K562 (cell line): ENCODE measurements at regions not wholly inside any gene's neighbourhood (a gene's known extent, or its start where the extent isn't known, plus 50 kb on each side); places are given as distances from the start of the nearest gene placed in this dataset.

Source experiments
- ATAC-seq: fragments of 200-7000 bp; cut with Tn5 transposase; 3 replicates; pipeline ENCODE4 v1.9.1; 2020; ENCODE audit warnings: moderate library complexity
- BruUV-seq: library from RNA; stranded (reverse); fragments of 400-500 nt; replicated peaks from 2 replicates; lab custom pipeline; 2021; lab: Mats Ljungman, UMichigan
- CTCF ChIA-PET: fragments of 300-600 bp; formaldehyde crosslinking; extraction: SDS; loops from one replicate; lab custom pipeline; 2021; ENCODE audit warnings: low intra/inter-chr PET ratio; lab: Yijun Ruan, JAX
- POLR2A ChIA-PET: fragments of 300-600, 350-650 bp; sonication (Branson Sonifier 250); formaldehyde crosslinking; extraction: SDS; loops from one replicate; lab custom pipeline; 2021; ENCODE audit warnings: antibody characterized with exemption, inconsistent platforms; lab: Yijun Ruan, JAX
- DNase-seq, 4 experiments: peaks; one replicate each; pipeline versions ENCODE4 v3.0.0 to v3.0.0-alpha.2; 2011 to 2018; ENCODE audit warnings: low spot score in 3 of 4, mixed read lengths in 3 of 4; ENCODE audit errors: extremely low read depth in 1 of 4
- FAIRE-seq: peaks from 2 replicates; lab custom pipeline; 2011; peaks lifted over from hg19 to GRCh38; lab: Jason Lieb, UNC
- H2AFZ ChIP-seq: 2 replicates; pipeline ENCODE4 v1.6.0; 2011; ENCODE audit warnings: low read depth, low read length, control low read depth, inconsistent platforms
- H3K27ac ChIP-seq: fragments of 200-600 bp; 3 replicates; pipeline ENCODE4 v1.8.0; 2011; ENCODE audit warnings: low read depth, mild to moderate bottlenecking, control low read depth, inconsistent platforms, low read length, moderate library complexity, mixed read lengths; ENCODE audit errors: extremely low read depth
- H3K27me3 ChIP-seq, 2 experiments: fragments of 300-600 bp in 1 of 2; 2 replicates in 1 of 2; 3 replicates in 1 of 2; pipeline versions ENCODE4 v1.6.0 to v1.8.0; 2011; ENCODE audit warnings: inconsistent platforms in 2 of 2, low read length in 2 of 2, mild to moderate bottlenecking in 1 of 2, mixed read lengths in 1 of 2, moderate library complexity in 1 of 2; ENCODE audit not compliant: control insufficient read depth in 2 of 2, insufficient read depth in 2 of 2
- H3K36me3 ChIP-seq: fragments of 300-600 bp; 3 replicates; pipeline ENCODE4 v1.8.0; 2011; ENCODE audit warnings: mild to moderate bottlenecking, low read length, inconsistent platforms; ENCODE audit not compliant: control insufficient read depth, insufficient read depth
- H3K4me1 ChIP-seq, 2 experiments: fragments of 200-600 bp in 1 of 2; replicated peaks in 1 of 2; 2 replicates in 1 of 2; 3 replicates in 1 of 2; pipeline versions ENCODE4 v1.5.1 to v1.8.0; 2011; ENCODE audit warnings: inconsistent platforms in 2 of 2, low read length in 2 of 2, mild to moderate bottlenecking in 1 of 2, mixed read lengths in 1 of 2, moderate library complexity in 1 of 2; ENCODE audit not compliant: control insufficient read depth in 2 of 2, insufficient read depth in 2 of 2
- H3K4me2 ChIP-seq: 2 replicates; pipeline ENCODE4 v1.6.1; 2011; ENCODE audit warnings: low read length, control low read depth, inconsistent platforms, mixed read lengths; ENCODE audit not compliant: insufficient read depth
- H3K4me3 ChIP-seq: fragments of 200-600 bp; sonication (generic), shearing (Covaris generic); 2 replicates; pipeline ENCODE4 v1.5.1; 2016; ENCODE audit warnings: control low read depth, inconsistent platforms
- H3K79me2 ChIP-seq: fragments of 200-600 bp; 3 replicates; pipeline ENCODE4 v1.8.0; 2011; ENCODE audit warnings: low read length, inconsistent platforms; ENCODE audit not compliant: control insufficient read depth, insufficient read depth
- H3K9ac ChIP-seq, 2 experiments: 2 replicates each; pipeline versions ENCODE4 v1.6.0 to v1.6.1; 2011; ENCODE audit warnings: low read depth in 2 of 2, low read length in 2 of 2, control low read depth in 1 of 2, inconsistent platforms in 1 of 2, mild to moderate bottlenecking in 1 of 2, mixed read lengths in 1 of 2; ENCODE audit not compliant: insufficient read depth in 1 of 2
- H3K9me1 ChIP-seq: one replicate; pipeline ENCODE4 v1.6.0; 2011; ENCODE audit warnings: inconsistent platforms, mild to moderate bottlenecking, low read length, moderate library complexity; ENCODE audit not compliant: control insufficient read depth, insufficient read depth
- H3K9me3 ChIP-seq: replicated peaks from 2 replicates; pipeline ENCODE4 v1.5.1; 2011; ENCODE audit warnings: low read depth, low read length, inconsistent platforms; ENCODE audit not compliant: control insufficient read depth, insufficient read depth
- H4K20me1 ChIP-seq: replicated peaks from 2 replicates; pipeline ENCODE4 v1.6.1; 2011; ENCODE audit warnings: low read length, inconsistent platforms, mixed read lengths; ENCODE audit not compliant: control insufficient read depth, insufficient read depth
- E2F1 ChIP-seq: sonication (generic); formaldehyde crosslinking; IDR thresholded peaks from 2 replicates; pipeline ENCODE4 v1.8.1; 2023; ENCODE audit warnings: mild to moderate bottlenecking, missing genetic modification reagents, moderate library complexity
- EZH2 ChIP-seq: IDR thresholded peaks from 2 replicates; pipeline ENCODE4 v1.6.1; 2012; ENCODE audit warnings: low read depth, mild to moderate bottlenecking, inconsistent platforms, low read length, borderline replicate concordance
- IRF2 ChIP-seq: sonication (generic); formaldehyde crosslinking; IDR thresholded peaks from 2 replicates; pipeline ENCODE4 v1.8.1; 2022; ENCODE audit warnings: mild to moderate bottlenecking, missing genetic modification reagents
- RBM25 ChIP-seq: fragments of 200-400 bp; formaldehyde crosslinking; IDR thresholded peaks from 2 replicates; pipeline ENCODE4 v1.6.1; 2018; ENCODE audit warnings: low read length, low read depth, moderate library complexity; ENCODE audit not compliant: severe bottlenecking
- RNF2 ChIP-seq: sonication (generic); IDR thresholded peaks from 2 replicates; pipeline ENCODE4 v1.6.1; 2016
- SMC3 ChIP-seq: conservative IDR thresholded peaks from 2 replicates; pipeline ENCODE4 v1.6.1; 2011; ENCODE audit warnings: low read depth, low read length, improper control_type of control experiment; ENCODE audit not compliant: insufficient read depth
- SRSF3 ChIP-seq: fragments of 200-400 bp; formaldehyde crosslinking; IDR thresholded peaks from 2 replicates; pipeline ENCODE4 v1.6.1; 2016; ENCODE audit warnings: mild to moderate bottlenecking, low read length, moderate library complexity; ENCODE audit not compliant: insufficient read depth
- TAL1 ChIP-seq: fragments of 450-650 bp; IDR thresholded peaks from 2 replicates; pipeline ENCODE4 v1.6.1; 2016; ENCODE audit warnings: mild to moderate bottlenecking
- ZBED1 ChIP-seq: IDR thresholded peaks from 2 replicates; pipeline ENCODE4 v1.6.1; 2014
- ZFP36 ChIP-seq: fragments of 150-350 bp; IDR thresholded peaks from 2 replicates; pipeline ENCODE4 v1.6.1; 2018; ENCODE audit warnings: low read length, low read depth; ENCODE audit not compliant: partially characterized antibody
- WGBS: fragments of 100-300 bp; shearing (Covaris generic); methylation state at CpG from one replicate; pipeline ENCODE4 v1.1.6; 2016; ENCODE audit warnings: low coverage, mixed read lengths; ENCODE audit not compliant: insufficient coverage; ENCODE audit errors: missing lambda C conversion rate; 5-methylcytosine and 5-hydroxymethylcytosine counted together
- in situ Hi-C: fragments of 300-500 bp; cut with MboI; formaldehyde crosslinking; loops from 4 replicates; pipeline ENCODE4 v1.15.0; 2018; ENCODE audit warnings: inconsistent platforms, mixed read lengths
- intact Hi-C: fragments of 100-400 bp; cut with micrococcal nuclease; formaldehyde crosslinking; loops from 2 replicates; pipeline ENCODE4 v1.14.2; 2022

- H4K20me1 ChIP-seq: no peaks in the 10 kb centered on the region
- no peaks in the 10 kb centered on the region for H3K27me3 ChIP-seq
- H3K4me2 ChIP-seq: no peak overlapping the region
- H3K4me3 ChIP-seq: no peak overlapping the region
- DNase-seq: no peak
- ChIA-PET POLR2A (no interaction called here), CTCF (no interaction called here)
- no peaks in the 10 kb centered on the region for H3K79me2 ChIP-seq
- H2AFZ ChIP-seq: no peak overlapping the region
- ATAC-seq: no peak
- intact Hi-C loops: no loop called here
- no peak overlapping the region for H3K9ac ChIP-seq
- H3K9me1 ChIP-seq: no peaks in the 10 kb centered on the region
- no peaks in the 10 kb centered on the region for H3K4me1 ChIP-seq
- WGBS: 0% methylated on average over 2 of the region's 2 CpGs
- peaks cover 3% of the 10 kb centered on the region for H3K9me3 ChIP-seq
- no peak for TF ChIP-seq E2F1 (CRISPR knock-in tag)
- no peak for TF ChIP-seq ZBED1
- TF ChIP-seq RNF2: no peak
- TF ChIP-seq SRSF3: no peak
- no peak for TF ChIP-seq EZH2
- no peak for TF ChIP-seq TAL1
- TF ChIP-seq SMC3: no peak
- TF ChIP-seq, all 486 proteins: peak for 0
- Histone ChIP-seq H3K27ac (no peak overlapping the region), H3K36me3 (no peaks in the 10 kb centered on the region)
- in situ Hi-C loops: no loop called here
- FAIRE-seq: no peak
- no TSS peak for BruUV-seq
Observed at GRCh38 chr1:69163241-69163640, 404.5 kb upstream of the LRRC7 start.

- no peak overlapping the region for H2AFZ ChIP-seq
- CTCF ChIA-PET: no interaction called here
- no peaks in the 10 kb centered on the region for H3K4me1 ChIP-seq
- H3K27ac ChIP-seq: no peak overlapping the region
- FAIRE-seq (no peak), DNase-seq (no peak), ATAC-seq (no peak)
- BruUV-seq: no TSS peak
- peaks cover 3% of the 10 kb centered on the region for H3K9me3 ChIP-seq
- no peaks in the 10 kb centered on the region for H3K9me1 ChIP-seq
- H3K36me3 ChIP-seq: no peaks in the 10 kb centered on the region
- H3K4me3 ChIP-seq: no peak overlapping the region
- in situ Hi-C loops: no loop called here
- no peak overlapping the region for H3K4me2 ChIP-seq
- intact Hi-C loops: no loop called here
- no peak overlapping the region for H3K9ac ChIP-seq
- H4K20me1 ChIP-seq: no peaks in the 10 kb centered on the region
- no peaks in the 10 kb centered on the region for H3K79me2 ChIP-seq
- no peaks in the 10 kb centered on the region for H3K27me3 ChIP-seq
- POLR2A ChIA-PET: no interaction called here
- TF ChIP-seq IRF2: no peak
- TF ChIP-seq RBM25: no peak
- TF ChIP-seq ZFP36: no peak
Observed at GRCh38 chr1:69163779-69164178, 403.9 kb upstream of the LRRC7 start.
